GM18502 (cell line): ENCODE measurements at regions not wholly inside any gene's neighbourhood (a gene's known extent, or its start where the extent isn't known, plus 50 kb on each side); places are given as distances from the start of the nearest gene placed in this dataset.

Source experiments
- ATAC-seq: cut with Tn5 transposase; IDR thresholded peaks from one replicate; pipeline ENCODE4 v1.9.1; 2021; ENCODE audit warnings: mild to moderate bottlenecking; ENCODE audit not compliant: unreplicated experiment, poor library complexity

DNA sequence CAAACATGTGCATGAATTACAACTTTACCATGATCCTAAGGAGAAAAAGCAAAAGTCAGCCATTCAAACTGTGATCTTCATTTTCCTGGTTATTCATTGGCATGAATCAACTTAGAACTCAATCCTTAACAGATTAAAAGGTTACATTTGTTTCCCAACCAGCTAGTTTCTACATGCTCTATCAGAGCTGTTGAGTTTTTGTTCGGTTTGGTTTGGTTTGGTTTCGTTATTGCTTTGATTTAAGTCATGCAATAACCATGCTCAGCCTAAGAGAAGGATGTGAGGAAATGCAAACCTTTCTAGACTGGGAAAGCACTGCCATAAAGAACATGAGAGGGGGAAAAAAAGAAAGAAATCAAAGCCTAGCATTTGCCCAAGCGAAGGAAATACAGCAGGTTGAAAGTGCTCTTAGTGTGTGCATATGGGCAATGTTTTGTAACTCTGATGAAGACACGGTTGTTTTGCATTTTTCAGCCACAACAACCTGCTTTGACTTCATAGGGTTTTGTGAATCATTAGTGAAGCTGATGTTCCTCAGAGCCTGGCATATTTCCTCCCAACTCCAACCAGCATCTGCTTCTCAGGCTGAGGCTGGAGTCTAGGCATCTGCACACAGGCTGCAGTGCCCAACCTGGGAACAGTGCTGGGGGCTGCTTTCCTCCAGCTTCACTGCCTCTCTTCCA lies 234.3 kb downstream of the ZNF674 start:
- ATAC-seq, result no peak

DNA sequence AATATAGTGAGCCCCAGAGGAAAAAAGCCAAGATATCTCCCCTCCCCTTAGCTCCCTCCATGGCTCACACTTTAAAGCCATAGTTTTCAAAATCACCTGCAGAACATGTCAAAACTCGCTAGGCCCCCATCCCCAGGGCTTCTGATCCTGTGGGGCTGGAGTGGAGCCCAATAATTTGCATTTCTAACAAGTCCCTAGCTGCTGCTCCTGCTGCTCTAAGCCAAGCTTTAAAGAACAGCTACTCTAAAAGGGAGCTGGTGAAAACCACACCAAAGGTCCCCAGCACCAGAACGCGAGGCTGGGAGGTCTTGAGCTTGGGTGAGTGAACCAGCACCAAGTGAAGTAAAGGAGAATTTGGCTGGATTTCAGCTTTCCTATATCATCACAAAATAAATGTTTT lies 237.1 kb downstream of the ZNF674 start:
- ATAC-seq, result no peak

DNA sequence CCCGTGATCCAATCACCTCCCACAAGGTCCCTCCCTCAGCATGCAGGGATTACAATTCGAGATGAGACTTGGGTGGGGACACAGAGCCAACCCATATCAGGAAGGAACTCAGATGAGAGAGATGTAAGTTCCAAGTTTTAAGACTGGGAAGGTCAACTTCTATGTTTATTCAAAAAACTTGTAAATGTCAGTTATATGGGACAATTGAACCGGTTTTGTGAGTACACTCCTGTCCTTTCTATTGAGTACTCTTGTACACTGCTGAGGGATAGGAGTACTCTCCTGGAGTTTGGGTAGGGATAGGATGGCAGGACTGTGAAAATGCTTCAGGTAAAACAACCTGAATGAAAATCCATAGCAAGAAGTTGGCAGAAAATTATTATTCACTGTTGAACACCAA lies 239.1 kb downstream of the ZNF674 start:
- ATAC-seq, result no peak

DNA sequence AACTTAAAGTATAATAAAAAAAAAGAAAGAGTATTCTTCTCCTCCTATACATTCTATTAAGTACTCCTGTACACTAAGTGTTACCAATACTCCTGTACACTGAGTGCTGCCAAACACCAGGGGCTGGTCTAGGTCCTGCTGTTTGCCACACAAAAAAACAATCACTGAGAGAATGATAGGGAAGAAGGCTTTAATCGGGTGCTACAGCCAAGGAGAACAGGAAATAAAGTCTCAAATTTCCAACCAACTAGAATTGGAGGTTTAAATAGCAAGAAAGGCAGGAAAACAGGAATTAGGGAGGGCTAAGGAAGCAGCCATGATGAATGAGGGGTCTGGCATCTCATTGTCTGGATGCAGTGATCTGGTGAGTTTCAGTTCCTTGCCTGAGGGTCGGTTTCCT lies 239.8 kb downstream of the ZNF674 start:
- no peak for ATAC-seq

DNA sequence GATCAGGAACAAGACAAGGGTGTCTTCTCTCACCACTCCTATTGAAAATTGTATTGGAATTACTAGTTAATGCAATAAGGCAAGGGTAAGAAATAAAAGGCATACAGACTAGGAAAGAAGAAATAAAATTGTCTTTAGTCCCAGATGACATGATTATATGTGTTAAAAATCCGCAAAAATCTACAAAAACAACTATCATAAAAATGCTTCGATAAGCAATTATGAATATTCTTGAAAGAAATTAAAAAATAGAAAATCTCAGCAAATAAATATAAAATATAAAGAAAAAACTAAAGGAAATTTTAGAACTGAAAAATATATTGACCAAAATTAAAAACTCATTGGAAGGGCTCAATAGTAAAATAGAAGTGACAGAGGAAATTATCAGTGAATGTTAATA lies 243.3 kb downstream of the ZNF674 start:
- ATAC-seq, result no peak

DNA sequence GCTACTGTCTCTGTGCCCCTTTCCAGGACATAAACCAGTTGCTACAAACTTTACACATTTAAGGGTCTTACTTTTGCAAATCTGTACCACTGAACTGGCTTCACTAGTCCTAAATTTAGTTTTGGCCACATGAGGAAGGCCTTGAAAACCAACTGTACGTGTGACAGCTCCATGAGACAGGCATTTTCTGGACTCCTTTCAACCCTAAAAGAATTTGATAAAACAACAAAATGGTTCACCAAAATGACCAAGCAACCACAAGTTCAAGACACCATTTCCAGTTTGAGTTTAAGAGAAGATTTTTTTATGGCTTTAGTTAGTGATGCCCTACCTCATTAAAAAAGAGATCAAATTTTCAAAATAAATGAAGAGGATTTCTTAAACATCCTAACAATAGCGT lies 246.4 kb downstream of the ZNF674 start:
- ATAC-seq, result no peak

DNA sequence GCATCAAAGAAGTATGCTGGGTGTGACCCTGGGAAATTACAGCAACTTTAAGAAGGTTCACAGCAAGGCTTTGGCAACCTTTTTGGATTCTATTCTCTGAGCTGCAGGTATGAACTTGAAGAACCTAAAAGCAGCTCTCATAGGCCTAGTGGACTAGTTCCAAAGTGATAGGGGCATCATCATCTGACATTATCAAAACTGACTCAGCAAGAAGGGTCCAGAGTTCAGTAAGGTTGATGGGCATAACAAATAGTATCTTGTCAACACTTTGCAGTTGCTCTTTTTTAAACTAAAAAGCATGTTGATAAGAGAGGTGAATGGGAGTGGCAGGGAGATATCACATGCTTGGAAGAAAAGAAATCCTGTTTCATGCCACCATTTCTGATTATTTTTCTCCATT lies 249.3 kb downstream of the ZNF674 start:
- no peak for ATAC-seq

DNA sequence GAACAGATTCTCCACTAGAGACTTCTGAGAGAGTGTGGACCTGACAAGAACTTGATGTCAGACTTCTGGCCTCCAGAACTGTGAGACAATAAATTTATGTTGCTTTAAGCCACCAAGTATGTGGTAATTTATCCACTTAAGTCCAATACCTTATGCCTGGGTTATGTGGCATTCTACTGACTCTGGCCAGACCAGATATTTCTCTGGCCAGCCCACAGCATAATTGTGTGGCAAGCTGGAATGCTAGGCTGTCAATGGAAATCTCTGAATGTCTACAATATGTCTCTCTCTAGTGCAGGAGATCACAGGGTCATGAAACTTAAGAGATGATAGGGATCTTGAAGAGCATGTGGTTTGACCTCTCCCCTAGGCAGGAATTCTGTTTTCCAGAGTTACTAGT lies 251.0 kb downstream of the ZNF674 start:
- no peak for ATAC-seq

DNA sequence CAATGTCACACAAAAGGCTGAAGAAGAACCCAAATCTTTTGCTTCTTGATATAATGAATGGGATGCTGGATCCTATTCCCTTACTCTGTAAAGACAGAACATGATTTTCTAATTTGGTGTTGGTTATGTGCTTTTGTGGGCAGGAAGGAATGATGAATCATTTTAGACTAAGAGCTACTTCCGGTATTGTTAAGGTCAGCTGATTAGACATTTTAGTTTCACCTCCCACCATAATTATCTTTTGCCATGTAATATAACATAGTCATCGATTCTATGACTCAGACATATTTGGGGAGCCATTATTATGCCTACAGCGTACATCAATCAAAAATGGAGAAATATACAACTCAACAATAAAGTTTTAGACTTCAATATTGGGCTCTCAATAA lies 265.3 kb downstream of the ZNF674 start:
- no peak for ATAC-seq

DNA sequence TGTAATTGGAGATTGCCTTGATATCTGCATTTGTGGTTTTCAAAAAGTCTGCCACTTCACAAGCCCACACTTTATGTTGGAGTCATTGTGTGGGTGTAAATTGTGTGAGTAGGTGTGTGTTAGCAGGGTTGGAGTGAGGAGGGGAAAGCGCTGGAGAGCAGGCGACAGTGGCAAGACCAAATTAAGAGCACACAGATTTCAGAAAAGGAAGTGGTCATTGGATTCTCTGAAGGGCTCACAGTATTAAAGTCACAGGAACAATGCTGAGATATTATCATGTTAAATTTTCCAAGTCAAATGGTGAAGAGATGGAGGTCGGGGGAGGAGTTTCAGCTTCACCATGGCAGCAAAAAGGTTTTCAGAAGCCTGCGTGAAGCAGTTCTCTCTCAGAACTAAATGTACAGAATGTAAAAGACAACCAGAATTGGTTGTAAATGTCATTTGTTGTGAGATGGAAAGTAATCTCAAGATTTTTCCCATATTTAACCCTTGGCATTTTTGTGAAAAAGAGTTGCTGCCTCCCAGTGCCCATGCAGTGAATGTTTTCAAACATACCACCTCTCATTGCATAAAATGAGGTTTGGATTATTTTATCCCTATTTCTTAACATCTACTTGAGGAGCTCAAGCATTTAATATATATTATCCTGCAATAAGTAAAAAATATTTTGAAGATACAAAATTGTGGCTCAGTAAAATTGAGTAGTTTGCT lies 265.9 kb downstream of the ZNF674 start:
- ATAC-seq, result no peak

DNA sequence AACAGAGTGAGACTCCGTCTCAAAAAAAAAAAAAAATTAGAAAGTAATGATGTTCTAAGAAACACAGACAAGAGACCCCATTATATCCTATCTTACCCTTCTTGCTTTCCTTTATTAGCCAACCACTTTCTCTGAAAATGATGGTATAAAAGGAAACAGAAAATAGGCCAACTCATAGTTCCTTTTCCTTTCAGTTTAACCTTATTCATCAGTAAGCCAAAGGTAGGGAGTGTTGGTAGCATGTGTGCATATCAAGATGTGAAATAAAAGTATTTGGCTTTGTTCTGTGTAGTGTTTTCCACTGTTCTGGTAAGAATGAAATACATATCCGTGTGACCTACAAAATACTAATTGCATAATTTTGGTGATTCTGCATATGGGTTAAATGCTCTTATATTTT lies 266.6 kb downstream of the ZNF674 start:
- no peak for ATAC-seq

DNA sequence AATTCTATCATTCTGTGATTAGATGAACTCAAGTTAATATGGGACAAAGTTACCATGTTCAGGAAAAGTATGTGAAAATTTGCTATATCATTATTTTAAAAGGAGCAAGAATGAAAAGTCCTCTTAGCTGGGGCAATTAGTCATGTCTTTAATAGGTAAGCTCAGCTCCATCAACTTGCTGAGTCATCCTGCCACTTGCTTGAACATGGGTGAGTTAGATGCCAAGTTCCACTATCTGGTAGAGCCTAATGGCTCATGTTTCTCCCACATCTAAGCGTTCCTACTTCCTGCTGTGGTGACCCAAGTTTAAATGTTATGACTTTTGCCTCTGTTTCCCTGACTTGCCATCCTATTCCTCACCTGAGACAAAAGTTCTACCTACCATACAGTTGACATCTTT lies 276.8 kb downstream of the ZNF674 start:
- ATAC-seq, result no peak

DNA sequence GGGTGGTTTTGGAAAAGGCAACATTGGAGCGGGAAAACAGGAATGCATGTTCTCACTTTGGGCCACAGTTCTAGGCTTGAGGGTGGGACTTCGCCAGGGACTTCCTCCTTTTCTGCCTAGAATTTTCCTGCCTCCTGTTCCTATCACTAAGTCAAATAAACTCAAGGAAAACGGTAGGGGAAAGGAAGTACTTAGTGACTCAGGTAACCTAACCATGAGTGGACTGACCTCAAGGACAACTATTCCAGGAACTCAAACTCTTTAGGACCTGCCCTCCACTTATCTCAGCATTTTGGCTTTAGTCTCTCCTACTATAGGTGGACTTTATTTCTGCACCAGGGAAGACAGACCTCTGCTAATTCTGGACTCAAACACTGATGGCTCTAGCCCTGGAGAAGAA lies 281.7 kb downstream of the ZNF674 start:
- ATAC-seq, result no peak

DNA sequence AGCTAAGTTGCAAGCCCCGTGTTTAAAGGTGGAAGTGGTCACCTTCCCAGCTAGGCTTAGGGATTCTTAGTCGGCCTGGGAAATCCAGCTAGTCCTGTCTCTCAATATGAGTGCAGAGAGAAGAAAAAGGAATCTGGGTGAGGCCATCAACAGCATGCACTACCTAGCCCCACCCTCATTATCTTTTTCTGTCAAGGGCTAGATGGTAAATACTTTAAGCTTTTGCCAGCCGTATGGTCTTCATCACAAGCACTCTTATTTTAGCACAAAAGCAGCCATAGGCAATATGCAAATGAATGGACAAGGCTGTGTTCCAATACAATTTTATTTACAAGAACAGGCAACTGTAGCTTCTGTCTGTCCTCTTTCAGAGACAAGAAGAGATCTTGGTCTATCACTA lies 282.9 kb downstream of the ZNF674 start:
- no peak for ATAC-seq

DNA sequence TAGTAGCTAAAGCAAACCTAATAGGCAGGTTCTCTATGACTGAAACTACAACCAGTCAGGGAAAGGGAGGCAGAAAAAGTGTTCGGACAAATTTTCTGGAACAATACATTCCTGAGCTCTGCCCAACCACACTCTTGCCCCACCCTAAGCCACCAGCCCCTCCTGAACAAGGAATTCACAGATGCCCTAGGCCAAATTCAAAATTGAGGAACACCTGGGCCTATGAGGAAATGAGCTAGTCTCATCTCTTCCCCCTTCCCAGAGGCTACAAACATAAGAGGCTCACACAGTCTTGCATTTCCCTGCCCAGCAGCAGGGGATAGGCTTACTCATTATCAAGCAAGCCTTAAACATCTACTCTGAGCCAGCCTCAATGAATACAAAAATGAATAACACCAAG lies 284.7 kb downstream of the ZNF674 start:
- ATAC-seq, result no peak

DNA sequence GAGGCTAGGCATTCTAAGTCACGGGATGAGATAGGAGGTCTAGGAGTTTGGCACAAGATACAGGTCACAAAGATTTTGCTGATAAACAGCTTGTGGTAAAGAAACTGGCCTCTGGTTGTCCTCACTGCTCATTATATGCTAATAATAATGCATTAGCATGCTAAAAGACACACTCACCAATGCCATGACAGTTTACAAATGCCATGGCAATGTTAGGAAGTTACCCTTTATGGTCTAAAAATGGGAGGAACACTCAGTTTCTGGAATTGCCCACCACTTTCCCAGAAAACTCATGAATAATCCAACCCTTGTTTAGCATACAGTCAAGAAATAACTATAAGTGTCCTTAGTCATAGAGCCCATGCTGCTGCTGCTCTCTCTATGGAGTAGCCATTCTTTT lies 286.9 kb downstream of the ZNF674 start:
- no peak for ATAC-seq

DNA sequence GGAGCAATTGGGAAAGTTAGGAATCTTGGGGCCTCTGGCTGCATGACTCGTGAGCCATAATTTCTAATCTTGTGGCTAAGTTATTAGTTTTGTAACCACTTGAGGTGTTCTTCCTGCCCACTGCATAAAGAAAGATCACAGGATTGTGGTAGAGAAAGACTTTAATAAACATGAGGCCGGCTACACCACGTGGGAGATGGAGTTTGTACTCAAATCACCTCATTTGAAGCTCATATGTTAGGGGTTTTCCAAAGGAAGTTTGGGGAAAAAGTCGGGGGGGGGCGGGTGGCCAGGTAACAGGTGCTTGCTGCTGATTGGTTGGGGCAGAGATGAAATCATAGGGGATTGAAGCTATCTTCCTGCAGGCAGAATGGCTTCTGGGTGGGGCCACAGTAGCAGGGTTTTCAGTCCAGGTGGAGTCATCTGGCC lies 287.8 kb downstream of the ZNF674 start:
- no peak for ATAC-seq

DNA sequence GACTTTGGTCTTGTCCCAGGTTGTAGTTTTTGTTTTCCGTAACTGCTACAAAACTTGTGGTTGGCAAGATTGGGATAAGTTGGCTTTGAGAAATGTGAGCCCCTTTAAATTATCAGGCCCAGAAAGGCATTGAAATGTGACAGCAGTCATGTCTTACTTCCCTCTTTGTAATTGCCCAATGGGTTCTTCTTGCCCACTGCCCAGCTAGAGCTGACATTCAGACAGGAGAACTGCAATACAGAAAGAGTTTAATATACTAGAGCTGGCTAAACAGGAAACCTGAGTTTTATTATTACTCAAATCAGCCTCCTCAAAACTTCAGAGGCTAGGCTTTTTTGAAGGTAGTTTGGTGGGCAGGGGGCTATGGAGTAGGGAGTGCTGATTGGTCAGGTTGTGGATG lies 288.3 kb downstream of the ZNF674 start:
- ATAC-seq, result no peak

DNA sequence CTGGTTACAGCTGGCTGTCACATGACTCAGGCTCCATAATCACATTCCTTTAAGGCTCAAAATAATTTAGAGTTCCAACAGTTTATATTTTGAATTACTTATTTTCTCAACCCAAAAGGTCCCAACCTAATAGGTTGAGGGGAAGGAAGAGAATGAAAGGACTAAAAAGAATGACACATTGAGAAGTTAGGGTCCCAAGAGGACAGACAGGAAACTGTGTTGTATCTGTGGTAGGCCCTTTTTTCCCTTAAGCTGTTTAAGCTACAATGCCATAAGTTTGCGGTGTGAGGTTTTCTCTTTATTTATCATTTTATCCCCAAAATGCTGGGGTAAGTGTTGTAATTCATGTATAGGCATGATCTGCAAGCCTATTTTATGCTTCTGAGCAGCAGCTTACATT lies 290.2 kb downstream of the ZNF674 start:
- ATAC-seq, result no peak

DNA sequence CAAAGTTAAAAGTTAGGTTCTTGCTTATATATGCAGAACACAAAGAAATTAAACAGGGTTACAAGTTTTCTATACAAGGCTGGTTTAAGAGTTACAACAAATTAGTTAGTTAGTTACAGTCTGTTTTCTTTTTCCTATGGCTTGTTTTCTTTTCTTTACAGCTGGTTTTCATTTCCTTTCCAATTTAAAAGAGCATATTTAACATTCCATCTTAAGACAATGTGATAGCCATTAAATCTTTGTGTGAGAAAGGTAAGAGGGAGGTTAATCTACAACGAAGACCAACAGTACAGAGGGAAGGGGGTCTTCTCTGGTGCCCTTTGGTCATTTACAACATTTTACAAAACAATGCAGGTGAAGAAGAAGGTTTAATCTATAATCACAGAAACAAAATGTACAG lies 290.6 kb downstream of the ZNF674 start:
- no peak for ATAC-seq

DNA sequence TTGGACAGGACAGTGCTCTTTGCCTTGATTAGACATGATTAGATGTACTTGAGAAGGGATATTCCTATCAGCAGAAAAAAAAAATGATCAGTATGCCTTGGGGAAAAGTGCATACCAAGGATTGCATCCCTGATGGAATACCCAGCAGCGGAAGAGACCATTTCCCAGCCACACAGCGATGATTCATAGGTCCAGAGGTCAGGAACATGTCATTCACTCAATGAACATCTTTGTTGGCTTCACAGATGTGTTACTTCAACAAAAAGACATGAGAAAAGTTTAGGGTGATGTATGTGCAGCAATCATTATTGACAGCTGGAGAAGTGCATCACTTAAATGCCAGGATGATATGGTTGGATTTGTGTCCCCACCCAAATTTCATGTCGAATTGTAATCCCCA lies 293.5 kb downstream of the ZNF674 start:
- ATAC-seq, result no peak

DNA sequence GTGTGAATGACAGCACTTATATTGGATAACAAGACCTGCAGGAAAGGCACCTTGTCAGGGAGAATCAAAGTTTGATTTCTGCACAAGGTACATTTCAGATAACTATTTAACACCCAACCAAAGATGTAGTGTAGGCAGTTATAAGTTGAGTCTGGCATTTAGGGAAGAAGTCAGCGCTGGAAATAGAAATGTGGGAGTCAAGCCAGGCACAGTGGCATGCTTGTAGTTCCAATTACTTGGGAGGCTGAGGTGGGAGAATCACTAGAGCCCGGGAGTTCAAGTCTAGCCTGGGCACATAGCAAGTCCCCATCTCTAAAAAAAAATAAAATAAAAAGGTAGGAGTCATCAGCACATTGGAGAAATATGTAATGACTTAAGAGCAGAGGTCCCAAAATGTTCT lies 295.1 kb downstream of the ZNF674 start:
- ATAC-seq, result no peak
